Stimulated activated naive CD8-positive, alpha-beta T cell treated with anti-CD3 and anti-CD28 coated beads, Interleukin-15, Interleukin-2, amounts not matched to agents 100 ng/mL and 50 ng/mL, for 24 hours (primary cell): ENCODE measurements at regions not wholly inside any gene's neighbourhood (a gene's known extent, or its start where the extent isn't known, plus 50 kb on each side); places are given as distances from the start of the nearest gene placed in this dataset.
A peak's percentile ranks its signal among the peaks of the same experiment; 100 is the strongest.

ENCODE experiments used
- H3K27ac Mint-ChIP-seq: one replicate; pipeline ENCODE4 v1.8.0; 2021; ENCODE audit warnings: mild to moderate bottlenecking, mixed read lengths
- H3K27me3 Mint-ChIP-seq: one replicate; pipeline ENCODE4 v1.8.0; 2021; ENCODE audit warnings: mixed read lengths
- H3K36me3 Mint-ChIP-seq: one replicate; pipeline ENCODE4 v1.8.0; 2021; ENCODE audit warnings: low read depth, mixed read lengths
- H3K4me1 Mint-ChIP-seq: one replicate; pipeline ENCODE4 v1.8.0; 2021; ENCODE audit warnings: low read depth, mixed read lengths
- H3K4me3 Mint-ChIP-seq: one replicate; pipeline ENCODE4 v1.8.0; 2021; ENCODE audit warnings: mild to moderate bottlenecking, mixed read lengths
- H3K9me3 Mint-ChIP-seq: one replicate; pipeline ENCODE4 v1.8.0; 2021; ENCODE audit warnings: mixed read lengths

- Mint-ChIP-seq H3K36me3 (no peaks in the 10 kb centered on the region), H3K4me3 (peak overlapping the region; percentile 76), H3K9me3 (no peaks in the 10 kb centered on the region), H3K27ac (peak overlapping the region; percentile 92), H3K4me1 (peaks cover 64% of the 10 kb centered on the region), H3K27me3 (no peaks in the 10 kb centered on the region)
Measured at GRCh38 chr4:56757821-56758411, 63.6 kb downstream of the SPINK2 start.

DNA sequence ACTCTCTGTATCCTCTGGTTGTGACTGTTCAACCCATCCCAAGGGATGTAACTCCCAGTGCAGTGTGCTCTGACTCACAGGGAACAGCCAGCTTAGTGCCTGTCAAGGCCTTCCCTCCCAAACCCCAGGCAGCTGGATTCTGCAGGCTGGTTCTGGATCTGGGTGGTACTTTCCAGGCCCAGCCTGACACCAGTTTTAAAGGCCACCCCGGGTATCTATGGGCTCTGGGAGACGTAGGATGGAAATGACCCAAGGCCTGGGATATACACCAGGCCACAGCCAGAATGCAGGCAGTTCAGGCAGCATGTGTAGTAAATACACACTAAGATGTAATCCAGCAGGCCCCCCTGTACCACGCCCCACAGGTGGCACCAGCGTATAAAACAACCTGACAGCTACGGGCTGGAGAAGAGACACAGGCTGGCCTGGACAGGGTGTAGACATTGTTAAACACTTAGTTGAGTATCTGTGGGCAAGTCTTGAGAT, 64.2 kb downstream of the SPINK2 start:
- Mint-ChIP-seq H3K4me1 (peaks cover 58% of the 10 kb centered on the region), H3K27ac (peak overlapping the region; percentile 92), H3K36me3 (no peaks in the 10 kb centered on the region), H3K9me3 (no peaks in the 10 kb centered on the region), H3K27me3 (no peaks in the 10 kb centered on the region), H3K4me3 (peak overlapping the region; percentile 76)

DNA sequence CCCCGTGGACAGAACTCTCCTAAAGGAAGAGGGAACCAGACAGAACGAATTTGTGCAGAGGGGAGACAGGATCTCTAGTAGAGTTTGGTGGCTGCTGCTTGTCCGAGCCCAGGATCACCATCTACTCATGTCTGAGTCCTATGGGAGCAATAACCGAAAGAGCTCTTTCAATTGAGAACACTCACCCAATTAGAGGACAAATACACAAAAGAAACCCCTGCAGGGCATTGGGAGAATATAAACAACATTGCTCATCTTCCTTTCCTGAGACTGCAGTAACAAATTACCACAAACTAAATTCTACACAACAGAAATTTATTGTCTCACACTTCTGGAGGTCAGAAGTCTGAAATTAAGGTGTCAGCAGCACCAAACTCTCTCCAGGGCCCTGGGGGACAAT, 65.6 kb downstream of the SPINK2 start:
- Mint-ChIP-seq H3K27ac (no peak overlapping the region), H3K4me1 (peaks cover 54% of the 10 kb centered on the region), H3K4me3 (no peak overlapping the region)

GRCh38 chr4:56752985-56753384, 68.5 kb downstream of the SPINK2 start:
- Mint-ChIP-seq H3K27ac (no peak overlapping the region), H3K27me3 (no peaks in the 10 kb centered on the region), H3K9me3 (peaks cover 5% of the 10 kb centered on the region), H3K4me1 (peaks cover 35% of the 10 kb centered on the region), H3K36me3 (no peaks in the 10 kb centered on the region), H3K4me3 (no peak overlapping the region)

More for the DNA sequence above, 65.6 kb downstream of the SPINK2 start:
- Mint-ChIP-seq H3K36me3 (no peaks in the 10 kb centered on the region), H3K9me3 (no peaks in the 10 kb centered on the region), H3K27me3 (no peaks in the 10 kb centered on the region)

GRCh38 chr4:56750231-56750630, 69.1 kb upstream of the HOPX start:
- no peak overlapping the region for H3K27ac Mint-ChIP-seq
- H3K4me1 Mint-ChIP-seq: peaks cover 10% of the 10 kb centered on the region
- no peaks in the 10 kb centered on the region for H3K27me3 Mint-ChIP-seq
- H3K9me3 Mint-ChIP-seq: peaks cover 5% of the 10 kb centered on the region
- H3K4me3 Mint-ChIP-seq: no peak overlapping the region
- H3K36me3 Mint-ChIP-seq: no peaks in the 10 kb centered on the region

GRCh38 chr4:56748271-56748670, 67.2 kb upstream of the HOPX start:
- H3K27me3 Mint-ChIP-seq: no peaks in the 10 kb centered on the region
- H3K9me3 Mint-ChIP-seq: peaks cover 5% of the 10 kb centered on the region
- no peak overlapping the region for H3K4me3 Mint-ChIP-seq
- H3K27ac Mint-ChIP-seq: no peak overlapping the region
- peaks cover 6% of the 10 kb centered on the region for H3K4me1 Mint-ChIP-seq
- H3K36me3 Mint-ChIP-seq: no peaks in the 10 kb centered on the region

- Mint-ChIP-seq H3K36me3 (no peaks in the 10 kb centered on the region), H3K27ac (no peak overlapping the region), H3K4me3 (no peak overlapping the region), H3K27me3 (no peaks in the 10 kb centered on the region), H3K4me1 (peaks cover 6% of the 10 kb centered on the region), H3K9me3 (peaks cover 5% of the 10 kb centered on the region)
Measured at GRCh38 chr4:56746639-56747038, 65.5 kb upstream of the HOPX start.

GRCh38 chr4:56745042-56745441, 63.9 kb upstream of the HOPX start:
- Mint-ChIP-seq H3K36me3 (no peaks in the 10 kb centered on the region), H3K9me3 (no peaks in the 10 kb centered on the region), H3K27ac (no peak overlapping the region), H3K4me1 (no peaks in the 10 kb centered on the region), H3K27me3 (no peaks in the 10 kb centered on the region), H3K4me3 (no peak overlapping the region)

- no peaks in the 10 kb centered on the region for H3K9me3 Mint-ChIP-seq
- H3K4me1 Mint-ChIP-seq: peaks cover 2% of the 10 kb centered on the region
- H3K27ac Mint-ChIP-seq: no peak overlapping the region
- no peaks in the 10 kb centered on the region for H3K27me3 Mint-ChIP-seq
- H3K36me3 Mint-ChIP-seq: no peaks in the 10 kb centered on the region
- no peak overlapping the region for H3K4me3 Mint-ChIP-seq
Measured at GRCh38 chr4:56744030-56744429, 62.9 kb upstream of the HOPX start.

DNA sequence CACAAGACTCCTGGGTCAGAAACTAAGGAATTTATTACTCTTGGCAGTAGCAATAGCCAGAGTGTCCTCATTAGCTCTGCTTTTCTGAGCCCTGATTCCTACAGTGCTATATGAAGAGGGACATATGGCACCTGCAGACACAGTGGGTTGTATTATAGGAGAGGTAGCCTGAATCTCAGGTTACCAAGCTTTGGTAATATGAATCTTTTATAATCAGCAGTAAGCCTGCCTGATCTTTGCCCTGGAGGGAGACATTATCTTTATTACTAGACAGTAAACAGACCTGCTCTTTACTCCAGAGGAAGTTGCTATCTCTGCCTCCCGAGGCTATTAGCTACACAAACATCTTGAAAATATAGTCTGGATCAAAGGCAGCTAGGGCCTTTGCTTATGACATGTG, 62.5 kb upstream of the HOPX start:
- no peaks in the 10 kb centered on the region for H3K27me3 Mint-ChIP-seq
- H3K9me3 Mint-ChIP-seq: no peaks in the 10 kb centered on the region
- no peak overlapping the region for H3K27ac Mint-ChIP-seq
- H3K36me3 Mint-ChIP-seq: no peaks in the 10 kb centered on the region
- H3K4me1 Mint-ChIP-seq: peaks cover 6% of the 10 kb centered on the region
- H3K4me3 Mint-ChIP-seq: no peak overlapping the region

- no peak overlapping the region for H3K27ac Mint-ChIP-seq
- no peak overlapping the region for H3K4me3 Mint-ChIP-seq
- H3K9me3 Mint-ChIP-seq: no peaks in the 10 kb centered on the region
- no peaks in the 10 kb centered on the region for H3K27me3 Mint-ChIP-seq
- H3K4me1 Mint-ChIP-seq: peaks cover 9% of the 10 kb centered on the region
- no peaks in the 10 kb centered on the region for H3K36me3 Mint-ChIP-seq
Measured at GRCh38 chr4:56742080-56742871, 61.2 kb upstream of the HOPX start.

- Mint-ChIP-seq H3K27me3 (no peaks in the 10 kb centered on the region), H3K4me3 (no peak overlapping the region), H3K27ac (no peak overlapping the region), H3K36me3 (no peaks in the 10 kb centered on the region), H3K9me3 (no peaks in the 10 kb centered on the region), H3K4me1 (peaks cover 9% of the 10 kb centered on the region)
Measured at GRCh38 chr4:56741595-56741994, 60.5 kb upstream of the HOPX start.

- Mint-ChIP-seq H3K27ac (no peak overlapping the region), H3K4me3 (no peak overlapping the region), H3K9me3 (no peaks in the 10 kb centered on the region), H3K4me1 (peaks cover 9% of the 10 kb centered on the region), H3K36me3 (no peaks in the 10 kb centered on the region), H3K27me3 (no peaks in the 10 kb centered on the region)
Measured at GRCh38 chr4:56739066-56739777, 58.1 kb upstream of the HOPX start.

GRCh38 chr4:56737666-56738065, 56.6 kb upstream of the HOPX start:
- Mint-ChIP-seq H3K27ac (no peak overlapping the region), H3K4me3 (no peak overlapping the region), H3K27me3 (no peaks in the 10 kb centered on the region), H3K9me3 (no peaks in the 10 kb centered on the region), H3K4me1 (peaks cover 9% of the 10 kb centered on the region), H3K36me3 (no peaks in the 10 kb centered on the region)

GRCh38 chr4:56733352-56733751, 52.3 kb upstream of the HOPX start:
- no peaks in the 10 kb centered on the region for H3K9me3 Mint-ChIP-seq
- H3K27ac Mint-ChIP-seq: no peak overlapping the region
- H3K4me3 Mint-ChIP-seq: no peak overlapping the region
- peaks cover under 1% of the 10 kb centered on the region for H3K4me1 Mint-ChIP-seq
- no peaks in the 10 kb centered on the region for H3K36me3 Mint-ChIP-seq
- no peaks in the 10 kb centered on the region for H3K27me3 Mint-ChIP-seq
